NT2/D1 (cell line): ENCODE measurements at regions not wholly inside any gene's neighbourhood (a gene's known extent, or its start where the extent isn't known, plus 50 kb on each side); places are given as distances from the start of the nearest gene placed in this dataset.
"Not testable (repeated sequence)": the region's sequence is repeated elsewhere in the genome, so short reads cannot be mapped to it uniquely, and the experiment has no call there.

Experiments
- DNase-seq: peaks from one replicate; pipeline ENCODE4 v3.0.0-alpha.2; 2011; ENCODE audit warnings: low read depth, low spot score
- H3K27me3 ChIP-seq: 2 replicates; pipeline ENCODE4 v1.6.0; 2011; ENCODE audit warnings: mild to moderate bottlenecking; ENCODE audit not compliant: insufficient read length, insufficient read depth
- H3K36me3 ChIP-seq: 2 replicates; pipeline ENCODE4 v1.6.1; 2011; ENCODE audit warnings: mild to moderate bottlenecking, low read length, mixed read lengths; ENCODE audit not compliant: insufficient read depth, insufficient read length
- H3K4me1 ChIP-seq: 2 replicates; pipeline ENCODE4 v1.5.1; 2011; ENCODE audit not compliant: insufficient read depth, insufficient read length
- H3K4me3 ChIP-seq: 2 replicates; pipeline ENCODE4 v1.5.1; 2011; ENCODE audit warnings: low read depth; ENCODE audit not compliant: insufficient read length
- H3K9ac ChIP-seq: 2 replicates; pipeline ENCODE4 v1.6.0; 2011; ENCODE audit warnings: low read depth; ENCODE audit not compliant: insufficient read length
- H3K9me3 ChIP-seq: 2 replicates; pipeline ENCODE4 v1.5.1; 2011; ENCODE audit warnings: mild to moderate bottlenecking, low read length; ENCODE audit not compliant: insufficient read depth
- SUZ12 ChIP-seq: IDR thresholded peaks from 2 replicates; pipeline ENCODE4 v1.6.1; 2011; ENCODE audit not compliant: insufficient read length, insufficient read depth; ENCODE audit errors: extremely low read depth
- YY1 ChIP-seq: IDR thresholded peaks from 2 replicates; pipeline ENCODE4 v1.6.1; 2011; ENCODE audit not compliant: insufficient read length, insufficient read depth
- ZNF274 ChIP-seq: IDR thresholded peaks from 2 replicates; pipeline ENCODE4 v1.6.1; 2011; ENCODE audit warnings: mild to moderate bottlenecking, low read depth, low read length

- Histone ChIP-seq H3K4me3 (no peak overlapping the region), H3K27me3 (no peaks in the 10 kb centered on the region), H3K4me1 (no peaks in the 10 kb centered on the region), H3K9ac (no peak overlapping the region), H3K36me3 (no peaks in the 10 kb centered on the region), H3K9me3 (no peaks in the 10 kb centered on the region)
- no peak for TF ChIP-seq SUZ12
- TF ChIP-seq YY1, result no peak
- no peak for TF ChIP-seq ZNF274
- DNase-seq, result no peak
These were observed 114.6 kb upstream of the MAP1LC3B2 start for GRCh38 chr12:116444590-116444943.

GRCh38 chr12:116448165-116448739 lies 110.9 kb upstream of the MAP1LC3B2 start:
- no peaks in the 10 kb centered on the region for H3K27me3 ChIP-seq
- DNase-seq, result no peak
- TF ChIP-seq ZNF274, result no peak
- no peak for TF ChIP-seq SUZ12
- TF ChIP-seq YY1, result no peak
- H3K4me1 ChIP-seq, result no peaks in the 10 kb centered on the region
- no peak overlapping the region for H3K4me3 ChIP-seq
- no peaks in the 10 kb centered on the region for H3K36me3 ChIP-seq
- H3K9me3 ChIP-seq, result no peaks in the 10 kb centered on the region
- no peak overlapping the region for H3K9ac ChIP-seq

- H3K9me3 ChIP-seq, result no peaks in the 10 kb centered on the region
- no peak overlapping the region for H3K9ac ChIP-seq
- H3K36me3 ChIP-seq, result no peaks in the 10 kb centered on the region
- no peaks in the 10 kb centered on the region for H3K27me3 ChIP-seq
- no peak for TF ChIP-seq YY1
- no peak for TF ChIP-seq ZNF274
- no peak for TF ChIP-seq SUZ12
- H3K4me1 ChIP-seq, result peaks cover 6% of the 10 kb centered on the region
- H3K4me3 ChIP-seq, result no peak overlapping the region
- DNase-seq, result no peak
These were observed 108.7 kb upstream of the MAP1LC3B2 start for GRCh38 chr12:116450406-116450910.

GRCh38 chr12:116452975-116453374 lies 106.2 kb upstream of the MAP1LC3B2 start:
- H3K27me3 ChIP-seq, H3K4me3 ChIP-seq, DNase-seq, H3K9me3 ChIP-seq, H3K36me3 ChIP-seq, H3K9ac ChIP-seq: not testable (repeated sequence)
- H3K4me1 ChIP-seq, result peaks cover 12% of the 10 kb centered on the region

- H3K4me1 ChIP-seq, result peaks cover 14% of the 10 kb centered on the region
- no peak overlapping the region for H3K9ac ChIP-seq
- no peaks in the 10 kb centered on the region for H3K36me3 ChIP-seq
- no peak for DNase-seq
- no peaks in the 10 kb centered on the region for H3K9me3 ChIP-seq
- no peaks in the 10 kb centered on the region for H3K27me3 ChIP-seq
- H3K4me3 ChIP-seq, result no peak overlapping the region
- TF ChIP-seq SUZ12, result no peak
- TF ChIP-seq YY1, result no peak
- TF ChIP-seq ZNF274, result no peak
These were observed 105.5 kb upstream of the MAP1LC3B2 start for GRCh38 chr12:116453631-116454030.

GRCh38 chr12:116454076-116454475 lies 105.1 kb upstream of the MAP1LC3B2 start:
- TF ChIP-seq ZNF274, result no peak
- no peak for TF ChIP-seq YY1
- no peak for TF ChIP-seq SUZ12
- Histone ChIP-seq H3K36me3 (no peaks in the 10 kb centered on the region), H3K27me3 (no peaks in the 10 kb centered on the region), H3K9ac (no peak overlapping the region), H3K4me3 (no peak overlapping the region), H3K4me1 (peaks cover 14% of the 10 kb centered on the region), H3K9me3 (no peaks in the 10 kb centered on the region)
- DNase-seq, result no peak

- H3K9me3 ChIP-seq, result no peaks in the 10 kb centered on the region
- no peak for TF ChIP-seq YY1
- TF ChIP-seq SUZ12, result no peak
- no peak for TF ChIP-seq ZNF274
- DNase-seq, result no peak
- H3K27me3 ChIP-seq, result no peaks in the 10 kb centered on the region
- H3K4me1 ChIP-seq, result peaks cover 14% of the 10 kb centered on the region
- H3K9ac ChIP-seq, result no peak overlapping the region
- H3K4me3 ChIP-seq, result no peak overlapping the region
- no peaks in the 10 kb centered on the region for H3K36me3 ChIP-seq
These were observed 104.2 kb upstream of the MAP1LC3B2 start for GRCh38 chr12:116454950-116455447.
